NCI-H2029 (cell line): ENCODE measurements at regions not wholly inside any gene's neighbourhood (a gene's known extent, or its start where the extent isn't known, plus 50 kb on each side); places are given as distances from the start of the nearest gene placed in this dataset.
A peak's percentile ranks its signal among the peaks of the same experiment; 100 is the strongest.

Experiments
- DNase-seq: peaks from one replicate; lab custom pipeline; 2025; lab: John Stamatoyannopoulos, UW

DNA sequence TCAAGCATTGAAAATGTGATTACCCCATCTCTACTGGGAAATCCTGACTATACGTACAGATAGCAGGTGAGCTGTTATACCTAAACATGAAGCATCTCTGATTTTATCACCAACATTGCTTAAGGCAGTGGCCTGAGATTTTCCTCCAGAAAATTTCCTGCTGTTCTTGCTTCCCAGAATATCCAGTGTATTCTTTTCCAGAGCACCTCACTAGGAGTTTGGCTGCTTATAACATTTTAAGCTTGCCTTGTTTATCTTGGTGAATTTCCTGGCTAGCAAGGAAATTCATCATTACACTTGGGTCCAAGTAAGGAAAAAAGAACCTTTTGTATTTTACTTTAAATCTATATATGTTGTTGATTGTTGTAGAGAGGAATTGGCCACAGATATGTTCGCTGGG, 73.0 kb upstream of the CLCN4 start:
- DNase-seq = no peak

DNA sequence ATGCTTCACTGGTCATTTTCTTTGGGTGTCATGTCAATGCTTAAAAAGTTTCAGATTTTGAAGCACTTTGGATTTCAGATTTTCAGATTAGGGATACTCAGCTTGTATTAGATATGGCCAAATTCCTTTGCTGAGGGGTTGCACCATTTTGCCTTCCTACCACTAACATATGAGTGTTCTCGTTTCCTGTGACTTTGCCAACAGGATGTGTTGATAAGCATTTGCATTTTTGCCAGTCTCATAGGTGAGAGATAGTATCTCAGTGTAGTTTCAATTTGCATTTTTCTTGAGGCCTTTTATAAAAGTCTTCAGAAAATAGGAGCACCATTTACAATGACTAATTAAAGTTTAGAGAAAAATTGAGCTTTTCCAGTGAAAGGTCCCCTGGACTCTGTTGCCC, 71.6 kb upstream of the CLCN4 start:
- DNase-seq = no peak

DNA sequence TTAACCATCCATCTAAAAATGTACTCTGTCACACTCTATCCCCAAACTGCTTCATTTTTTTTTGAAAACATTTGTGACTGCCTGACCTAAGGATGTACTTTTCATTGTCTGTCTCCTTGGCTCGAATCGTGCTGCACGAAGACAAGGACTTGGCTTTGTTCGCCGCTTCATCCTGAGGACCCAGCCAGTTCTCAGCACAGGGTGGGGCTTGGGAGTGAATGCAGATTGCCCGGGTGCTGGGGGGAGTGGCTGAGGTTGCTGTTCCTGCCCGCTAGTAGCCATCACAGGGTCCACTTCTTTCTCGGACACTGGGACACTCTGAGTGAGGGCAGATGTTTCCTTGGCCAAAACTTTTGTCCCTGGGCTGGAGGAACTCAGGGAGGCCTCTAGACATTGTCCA, 70.1 kb upstream of the CLCN4 start:
- no peak for DNase-seq

DNA sequence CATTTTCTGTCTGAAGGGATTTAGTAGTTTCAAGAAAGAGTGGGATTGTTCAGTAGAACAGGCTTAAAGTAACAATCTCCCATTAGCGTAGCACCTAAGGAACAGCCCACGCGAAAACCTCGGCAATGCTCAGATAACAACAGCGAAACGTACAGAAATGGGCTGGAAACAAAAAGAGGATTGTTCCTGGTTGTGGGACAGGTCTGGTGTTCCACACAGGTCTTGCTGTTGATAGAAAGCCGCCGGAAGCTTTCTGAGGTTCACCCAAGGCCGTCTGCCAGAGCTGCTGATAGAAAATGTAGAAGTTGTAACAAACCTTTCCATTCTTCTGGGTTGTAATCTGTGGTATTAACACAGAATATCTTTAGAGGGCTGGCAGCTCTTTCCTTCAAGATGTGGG, 69.4 kb upstream of the CLCN4 start:
- no peak for DNase-seq

DNA sequence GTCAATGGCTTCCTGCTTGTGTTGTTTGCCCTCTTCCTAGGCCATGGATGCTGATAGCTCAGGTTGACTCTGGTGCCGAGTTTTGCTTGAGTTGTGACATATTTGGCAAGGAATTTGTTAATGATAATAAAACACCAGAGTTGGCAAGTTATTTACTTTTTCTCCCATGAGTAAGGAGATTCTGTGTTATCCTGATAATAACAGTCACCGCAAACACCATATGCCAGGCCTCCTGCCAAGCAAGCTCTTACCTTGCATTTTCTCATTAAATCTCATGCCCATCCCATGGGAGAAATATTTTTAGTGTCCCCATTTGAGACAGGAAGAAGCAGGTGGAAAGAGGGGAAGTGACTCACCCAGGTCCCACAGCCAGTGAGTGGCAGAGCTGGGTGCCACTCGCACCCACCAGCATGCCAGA, 67.4 kb upstream of the CLCN4 start:
- DNase-seq = peak; percentile 8

DNA sequence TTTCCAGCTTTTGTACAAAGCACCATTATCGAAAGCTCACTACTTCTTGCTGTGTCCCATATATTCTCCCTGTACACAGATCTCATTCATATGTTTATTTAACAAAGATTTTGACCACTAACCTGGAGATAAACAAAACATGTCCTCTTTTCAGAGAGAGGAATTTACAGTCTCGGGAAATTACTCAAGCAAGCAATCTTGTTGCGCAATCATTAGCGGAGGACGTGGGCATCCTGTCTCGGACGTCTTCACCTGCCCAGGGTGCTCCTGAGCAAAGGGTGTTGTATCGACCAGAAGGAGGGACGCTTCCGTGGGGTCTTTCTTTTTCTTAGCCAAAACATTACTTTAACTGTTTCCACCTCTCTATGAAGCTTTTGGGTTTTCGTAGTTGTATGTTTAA, 66.5 kb upstream of the CLCN4 start:
- DNase-seq = no peak

DNA sequence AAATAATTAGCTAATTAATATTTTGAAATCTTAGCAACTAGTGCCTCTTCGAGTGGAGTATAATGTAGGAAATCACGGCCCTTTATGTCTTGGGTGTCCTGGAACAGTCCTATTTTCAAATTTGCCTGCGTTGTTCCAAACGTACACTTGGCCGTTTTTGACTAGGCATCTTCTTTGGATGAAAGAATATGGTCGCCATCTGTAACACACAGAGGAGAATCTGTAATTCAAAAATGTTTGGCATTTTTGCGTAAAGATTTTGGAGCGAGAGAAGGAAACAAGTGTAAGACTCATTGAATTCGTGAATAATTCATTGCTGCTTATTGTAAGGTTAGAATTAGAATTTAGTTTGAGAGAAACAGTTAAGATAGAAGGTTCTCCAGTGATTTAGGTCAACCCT, 61.5 kb upstream of the CLCN4 start:
- DNase-seq = no peak

DNA sequence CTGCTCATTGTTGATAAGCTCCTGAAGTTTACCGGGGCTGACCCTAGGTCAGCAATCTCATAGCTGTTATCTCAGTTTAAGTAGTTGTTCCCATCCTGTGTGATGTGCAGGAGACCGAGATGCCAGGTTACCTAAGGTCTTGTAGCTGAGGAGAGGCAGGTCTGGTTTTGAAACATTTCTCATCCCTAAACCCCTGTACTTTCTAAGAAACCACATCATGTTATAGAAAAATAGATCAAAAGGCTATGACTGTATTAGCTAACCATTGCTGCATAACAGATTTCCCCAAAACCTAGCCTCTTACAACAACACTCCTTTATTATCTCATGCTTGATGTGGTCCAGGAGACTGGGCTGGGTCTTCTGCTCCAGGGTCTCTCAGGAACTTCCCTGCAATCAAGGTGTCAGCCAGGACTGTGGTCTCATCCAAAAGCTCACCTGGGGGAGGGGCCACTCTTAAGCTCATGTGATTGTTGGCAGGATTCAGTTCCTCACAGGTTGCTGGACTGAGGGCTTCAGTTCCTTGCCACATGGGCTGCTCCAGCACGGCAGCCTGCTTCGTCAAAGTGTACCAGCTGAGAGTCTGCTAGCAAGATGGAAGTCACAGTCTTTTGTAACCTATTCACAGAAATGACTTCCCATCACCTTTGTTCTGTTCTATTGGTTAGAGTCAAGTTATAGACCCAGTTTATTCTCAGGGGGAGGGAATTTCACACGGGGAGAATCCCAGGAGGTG, 60.9 kb upstream of the CLCN4 start:
- no peak for DNase-seq

DNA sequence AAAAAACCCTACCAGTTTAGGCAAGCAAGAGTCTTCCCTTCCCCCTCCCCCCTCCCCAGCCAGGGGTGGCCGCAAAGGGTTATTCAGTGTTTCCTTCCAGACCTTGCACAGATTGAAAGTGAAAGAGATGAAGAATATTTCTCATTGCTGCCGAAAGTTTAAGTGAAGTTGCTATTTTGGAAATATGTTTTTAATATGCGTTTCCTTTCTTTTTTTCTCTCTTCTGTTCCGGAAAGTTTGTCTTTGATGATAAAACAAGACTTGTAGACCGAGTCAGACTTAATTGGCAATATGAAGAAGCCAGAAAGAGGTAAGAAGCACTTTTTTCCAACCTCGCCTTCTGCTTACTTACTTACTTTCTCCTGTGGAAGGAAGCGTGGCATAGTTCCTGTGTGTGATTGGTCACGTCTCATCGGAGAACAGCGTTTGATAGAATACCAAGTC, 58.5 kb upstream of the CLCN4 start:
- DNase-seq = no peak

DNA sequence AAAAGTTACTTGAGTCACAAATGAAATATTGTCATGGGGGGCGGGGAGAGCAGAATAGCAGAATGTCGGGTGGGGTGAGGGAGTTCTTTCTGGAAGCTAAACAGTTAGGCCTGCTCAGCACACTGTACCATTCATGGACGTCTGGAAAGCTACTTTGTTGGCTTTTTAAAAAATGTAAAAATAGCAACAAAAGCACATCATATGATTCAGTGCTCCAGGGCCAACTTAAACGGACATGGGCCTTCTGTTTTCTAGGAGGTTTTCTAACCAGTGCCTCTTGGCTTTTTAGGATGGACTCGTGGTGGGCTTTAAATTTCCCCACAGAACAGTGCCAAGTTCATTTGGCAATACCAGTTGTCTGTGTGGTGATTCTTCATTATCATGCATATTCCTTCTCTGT, 57.4 kb upstream of the CLCN4 start:
- DNase-seq = no peak

DNA sequence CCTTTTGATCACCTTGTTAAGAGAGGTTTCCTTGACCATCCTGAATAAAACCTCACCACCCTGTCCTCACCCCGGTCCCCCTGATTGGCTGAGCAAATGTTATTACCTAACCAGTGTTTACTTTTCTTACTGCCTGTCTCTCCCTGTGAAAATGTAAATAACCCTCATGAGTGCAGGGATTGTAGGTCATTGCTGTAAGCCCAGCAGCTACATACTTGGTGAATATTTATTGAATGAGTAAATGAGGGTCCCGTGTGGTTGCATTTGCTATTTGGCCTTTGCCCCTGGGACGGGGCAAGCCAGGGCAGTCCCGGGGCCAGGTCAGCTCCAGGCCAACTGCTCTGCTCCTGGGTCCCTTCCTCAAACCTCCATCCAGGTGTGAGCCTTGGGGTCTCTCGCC, 55.5 kb upstream of the CLCN4 start:
- peak; percentile 13 for DNase-seq

DNA sequence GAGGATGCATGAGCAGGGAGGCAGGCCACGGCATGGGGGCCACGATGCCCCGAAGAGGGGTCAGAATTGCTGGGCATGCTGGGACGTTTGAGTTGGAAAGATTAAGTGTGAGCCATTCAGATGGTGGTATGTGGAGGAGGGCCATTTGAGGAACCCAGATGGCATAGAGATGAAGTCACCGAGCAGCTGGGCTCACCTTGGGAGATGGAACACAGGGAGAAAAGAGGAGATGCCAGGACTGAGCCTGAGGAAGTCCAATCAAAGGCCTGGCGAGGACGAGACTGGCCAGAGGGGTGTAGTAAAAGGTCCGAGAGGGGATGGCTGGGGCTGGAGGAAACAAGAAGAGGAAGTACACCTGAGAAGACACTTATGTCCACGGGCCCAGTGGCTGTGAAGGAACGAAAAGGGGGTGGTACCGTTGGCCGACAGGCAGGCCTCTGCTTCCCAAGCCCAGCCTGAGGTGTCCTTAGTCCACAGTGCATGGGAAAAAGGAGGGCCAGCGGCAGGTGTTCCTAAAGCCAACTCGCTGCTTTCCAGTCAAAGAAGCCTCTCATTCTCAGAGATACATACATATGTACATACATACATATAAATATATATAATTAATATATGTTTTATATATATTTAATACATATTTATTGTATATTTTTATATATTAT, 54.6 kb upstream of the CLCN4 start:
- DNase-seq = no peak

DNA sequence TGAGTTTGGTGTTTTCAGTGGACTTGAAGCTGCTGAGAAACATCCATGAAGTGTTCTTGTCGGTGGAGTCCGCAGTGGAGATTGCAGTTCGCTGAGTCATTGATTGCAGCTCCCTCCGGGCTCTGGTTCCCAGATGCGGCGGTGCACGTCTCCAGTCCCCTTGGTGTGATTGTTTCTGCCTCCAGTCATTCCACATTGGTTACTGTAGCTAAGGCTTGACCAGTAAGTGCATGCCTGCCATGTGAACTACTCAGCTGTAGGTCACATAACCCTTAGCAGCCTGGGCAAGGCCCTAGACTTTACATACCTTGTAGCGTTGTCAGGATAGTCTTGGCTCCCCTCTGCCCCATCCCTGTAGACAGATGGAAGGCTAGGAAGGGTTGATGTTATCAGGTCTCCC, 53.8 kb upstream of the CLCN4 start:
- DNase-seq = no peak

DNA sequence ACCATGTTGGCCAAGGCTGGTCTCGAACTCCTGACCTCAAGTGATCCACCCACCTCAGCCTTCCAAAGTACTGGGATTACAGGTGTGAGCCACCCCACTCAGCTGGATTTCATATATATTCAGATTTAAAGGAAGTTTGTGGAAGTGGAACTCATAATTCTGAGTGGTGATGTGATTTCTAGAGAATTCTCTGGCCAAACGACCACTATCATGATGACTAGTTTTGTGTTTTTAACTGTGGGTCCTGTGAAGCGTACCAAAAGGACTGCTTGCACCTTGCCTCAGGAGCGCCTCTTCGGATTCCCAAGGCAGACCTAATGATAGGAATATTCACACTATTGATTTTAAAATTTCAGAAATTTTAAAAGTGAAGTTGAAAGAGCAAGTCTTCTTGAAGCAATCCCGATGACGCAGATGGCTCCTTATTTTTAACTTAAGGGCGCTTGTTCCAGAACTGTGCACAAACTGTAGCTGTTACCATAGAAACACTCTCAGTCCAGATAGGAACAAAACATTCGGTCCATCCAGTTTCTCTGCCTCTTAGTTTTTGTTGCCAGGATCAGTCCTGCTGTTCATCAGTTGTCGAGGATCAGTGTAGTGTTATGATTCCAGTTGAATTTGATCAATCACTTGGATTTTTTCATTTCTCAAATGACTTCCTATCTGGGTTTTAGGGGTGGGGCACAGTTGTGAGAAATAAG, 51.7 kb upstream of the CLCN4 start:
- no peak for DNase-seq

DNA sequence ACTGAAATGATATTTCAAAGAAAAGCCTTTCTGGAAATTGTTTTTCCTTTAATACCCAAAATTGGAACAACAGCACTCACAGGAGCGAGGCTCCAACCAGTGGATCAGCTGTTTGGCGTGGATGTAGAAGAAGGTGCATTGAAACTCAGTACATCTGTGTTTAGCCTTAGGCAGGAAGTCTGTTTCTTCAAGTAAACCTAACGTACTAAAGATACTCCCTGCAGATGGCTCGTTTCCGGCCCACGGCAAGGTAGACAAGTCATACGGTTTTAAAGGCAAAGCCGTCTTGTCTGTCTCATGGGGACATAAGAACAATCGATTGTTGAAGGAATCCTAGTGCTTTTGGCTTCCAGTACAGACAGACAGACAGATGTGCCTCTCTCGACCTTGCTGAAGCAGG, 50.0 kb upstream of the CLCN4 start:
- DNase-seq = no peak
